SK-N-MC (cell line): ENCODE measurements at regions not wholly inside any gene's neighbourhood (a gene's known extent, or its start where the extent isn't known, plus 50 kb on each side); places are given as distances from the start of the nearest gene placed in this dataset.

ENCODE experiments used
- EZH2 ChIP-seq: fragments of 200-600 bp; sonication (generic); IDR thresholded peaks from one replicate; pipeline ENCODE4 v1.6.1; 2017; ENCODE audit warnings: antibody characterized with exemption
- FOXP2 ChIP-seq: optimal IDR thresholded peaks from 2 replicates; pipeline ENCODE3; 2011; ENCODE audit warnings: mild to moderate bottlenecking, moderate library complexity; ENCODE audit not compliant: insufficient read depth; ENCODE audit errors: extremely low read length, control extremely low read depth
- POLR2AphosphoS5 ChIP-seq: IDR thresholded peaks from 2 replicates; pipeline ENCODE4 v1.6.1; 2012; ENCODE audit warnings: mild to moderate bottlenecking, low read depth, low read length, borderline replicate concordance

DNA sequence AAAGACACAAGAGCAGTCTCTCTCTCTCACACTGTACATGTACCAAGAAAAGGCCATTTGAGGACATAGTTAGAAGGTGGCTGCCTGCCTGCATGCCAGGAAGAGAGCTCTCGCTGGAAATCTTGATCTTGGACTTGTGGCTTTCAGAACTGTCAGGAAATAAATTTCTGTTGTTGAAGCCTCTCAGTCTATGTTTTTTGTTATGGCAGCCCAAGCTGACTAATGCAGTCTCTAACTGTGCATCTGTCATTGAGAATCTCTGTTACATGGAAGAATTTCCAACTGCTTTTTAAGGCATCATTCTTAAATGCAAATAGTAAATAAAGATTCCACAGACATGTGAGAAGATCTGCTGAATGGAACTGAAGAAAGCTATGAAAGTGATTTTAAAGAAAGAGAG, 198.3 kb downstream of the PCDH10 start:
- TF ChIP-seq POLR2AphosphoS5 (no peak), EZH2 (no peak), FOXP2 (no peak)
